Epidermal melanocyte (primary cell): ENCODE measurements at regions not wholly inside any gene's neighbourhood (a gene's known extent, or its start where the extent isn't known, plus 50 kb on each side); places are given as distances from the start of the nearest gene placed in this dataset.
"Not testable (repeated sequence)": the region's sequence is repeated elsewhere in the genome, so short reads cannot be mapped to it uniquely, and the experiment has no call there.

Experiments used
- DNase-seq: peaks from one replicate; pipeline ENCODE4 v3.0.0; 2011; ENCODE audit warnings: low spot score; ENCODE audit not compliant: insufficient read length

DNA sequence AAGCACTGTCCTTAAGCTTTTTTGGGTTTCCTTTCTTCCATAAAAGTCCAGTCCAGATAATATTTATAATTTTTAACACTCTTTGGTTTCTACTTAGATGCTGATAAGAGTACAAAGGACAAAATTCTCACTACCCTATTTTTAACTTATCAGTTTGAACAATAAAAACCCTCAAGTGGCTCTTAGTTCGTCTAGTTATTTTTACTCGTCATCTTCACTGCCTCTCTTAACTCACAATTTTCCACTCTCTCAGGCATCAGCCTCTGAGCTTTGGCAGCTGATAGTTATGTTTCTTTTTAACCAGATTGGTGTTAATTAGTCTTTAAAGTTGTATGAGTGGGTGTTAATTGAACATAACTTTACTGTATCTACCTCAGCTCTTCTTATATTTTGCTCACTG lies 517.1 kb upstream of the SYT4 start:
- no peak for DNase-seq

DNA sequence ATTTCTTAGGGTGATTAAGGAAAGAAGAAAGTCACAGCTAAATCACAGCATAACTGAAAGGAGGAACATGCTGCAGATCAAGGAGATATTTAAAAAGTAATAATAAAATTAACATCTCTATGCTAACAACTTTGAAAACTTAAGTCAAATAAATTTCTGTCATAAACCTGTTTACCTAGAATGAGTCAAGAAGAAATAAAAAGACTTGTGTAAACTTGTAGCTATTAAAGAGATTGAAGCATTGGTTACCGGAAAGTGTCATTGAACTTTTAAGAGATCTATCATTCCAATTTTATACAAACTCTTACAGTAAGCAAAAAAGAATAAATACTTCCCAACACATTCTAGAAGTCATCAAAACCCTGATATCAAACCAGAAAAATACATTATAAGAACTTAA lies 520.1 kb upstream of the SYT4 start:
- no peak for DNase-seq

DNA sequence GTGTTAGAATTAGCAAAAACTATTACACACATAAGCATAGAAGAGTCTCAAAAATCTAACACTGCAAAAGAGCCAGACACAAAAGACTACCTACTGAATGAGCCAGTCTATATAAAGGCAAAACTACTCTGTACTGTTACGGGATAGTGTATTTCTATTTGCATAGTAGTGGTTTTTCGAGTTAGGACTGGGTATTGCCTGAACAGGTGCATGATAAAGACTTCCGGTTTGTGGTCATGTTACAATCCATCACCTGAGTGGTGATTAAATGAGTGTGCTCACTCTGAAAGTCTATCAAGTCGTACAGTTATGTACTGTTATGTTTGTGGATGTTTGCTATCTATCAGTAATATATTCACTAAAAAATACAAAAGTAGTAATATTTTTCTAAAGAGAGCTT lies 523.3 kb upstream of the SYT4 start:
- no peak for DNase-seq

DNA sequence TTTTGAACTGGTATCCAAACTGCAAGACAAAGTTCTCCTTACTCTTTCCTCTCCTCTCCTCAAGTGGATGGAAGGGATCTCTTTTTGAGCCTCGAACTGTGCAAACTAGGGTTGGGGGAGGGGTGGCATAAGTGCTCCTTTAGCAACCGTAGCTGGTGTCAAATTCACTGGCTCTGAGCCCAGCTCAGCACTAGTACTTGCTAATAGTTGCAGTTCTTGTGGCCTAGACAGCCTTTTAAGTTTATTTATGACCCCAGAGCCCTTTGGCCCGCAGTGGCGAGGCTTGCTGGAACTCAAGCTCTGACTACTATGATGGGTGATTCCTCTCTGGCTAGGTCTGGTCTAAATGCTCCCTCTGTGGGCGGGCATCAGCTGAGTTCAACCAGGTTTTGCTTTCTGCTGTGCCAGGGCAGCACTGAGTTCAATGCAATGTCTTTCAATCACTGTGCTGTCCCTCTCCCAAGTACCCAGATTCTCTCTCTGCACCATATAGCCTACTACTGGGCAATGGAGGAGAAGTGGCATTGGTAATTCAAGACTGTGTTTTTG lies 528.4 kb upstream of the SYT4 start:
- no peak for DNase-seq

DNA sequence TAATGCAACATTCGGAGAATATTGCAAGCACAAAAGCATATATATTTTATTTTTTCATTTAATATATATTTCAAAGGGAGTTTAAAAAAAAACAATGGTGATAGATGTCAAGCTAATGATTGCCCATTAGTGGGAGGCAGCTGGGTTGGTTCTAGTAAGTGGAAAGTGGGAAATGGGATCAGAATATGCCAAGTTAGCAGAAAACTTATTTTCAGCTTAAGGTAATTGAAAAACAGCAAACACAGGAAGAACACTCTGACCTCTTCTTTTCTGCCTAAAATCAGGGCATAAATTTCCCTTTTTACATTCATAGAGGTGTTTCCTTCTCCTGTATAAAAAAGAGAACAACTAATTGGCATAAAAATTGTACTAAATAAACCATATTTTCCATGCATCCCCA lies 535.3 kb upstream of the SYT4 start:
- no peak for DNase-seq

DNA sequence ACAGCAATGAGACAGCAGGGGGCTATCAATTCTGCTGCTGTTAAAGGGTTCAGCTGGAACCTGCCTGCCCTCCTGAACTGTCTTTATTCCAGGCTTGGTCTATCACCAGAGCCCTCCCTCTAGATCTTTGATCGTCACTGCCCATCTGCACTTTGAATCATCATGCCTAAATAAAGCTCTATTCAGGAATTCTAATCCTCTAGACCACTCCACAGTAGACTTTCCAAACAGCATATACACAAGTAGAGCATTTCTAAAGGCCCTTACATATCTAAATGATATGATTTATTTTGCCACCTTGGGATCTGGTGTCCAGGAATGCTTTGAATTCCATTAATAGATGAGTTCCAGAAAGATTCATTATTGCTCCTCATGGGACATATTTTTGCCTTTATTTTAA lies 542.1 kb upstream of the SYT4 start:
- DNase-seq = no peak

DNA sequence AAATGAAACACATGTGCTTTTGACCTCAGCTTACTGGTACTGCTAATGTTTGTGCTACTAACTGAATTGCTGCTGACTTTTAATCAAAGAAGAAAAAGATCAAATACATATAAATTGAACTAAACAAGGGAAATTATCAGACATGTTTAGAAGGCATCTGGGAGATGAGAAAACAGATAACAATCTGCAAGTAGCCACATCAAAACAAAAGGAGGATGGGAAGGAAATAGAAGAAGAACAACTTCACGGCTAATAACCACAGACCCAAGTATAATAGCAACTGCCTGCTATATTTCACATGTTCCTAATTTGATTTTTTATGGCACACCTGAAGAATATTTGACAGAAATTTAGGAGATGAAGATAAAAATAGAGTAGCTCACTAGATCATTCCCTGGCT lies 542.6 kb upstream of the SYT4 start:
- DNase-seq = no peak

DNA sequence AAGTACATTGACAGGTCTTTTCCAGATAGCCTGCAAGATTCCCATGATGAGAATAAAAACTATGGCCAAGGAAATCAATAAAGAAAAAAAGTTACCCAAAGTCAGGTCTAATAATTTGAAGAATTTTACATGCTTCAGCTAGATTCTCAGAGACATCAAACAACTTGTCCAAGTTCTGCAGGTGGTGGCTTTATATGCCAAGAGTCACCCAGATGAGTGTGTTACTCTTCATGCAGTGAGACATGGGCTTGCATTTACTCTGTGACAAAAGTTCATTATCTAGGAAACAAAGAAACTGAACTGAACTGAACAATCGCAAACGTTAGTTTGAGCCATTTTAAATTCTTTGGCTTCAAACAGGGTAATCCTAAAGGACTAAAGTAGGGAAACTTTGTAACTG lies 548.5 kb upstream of the SYT4 start:
- no peak for DNase-seq

DNA sequence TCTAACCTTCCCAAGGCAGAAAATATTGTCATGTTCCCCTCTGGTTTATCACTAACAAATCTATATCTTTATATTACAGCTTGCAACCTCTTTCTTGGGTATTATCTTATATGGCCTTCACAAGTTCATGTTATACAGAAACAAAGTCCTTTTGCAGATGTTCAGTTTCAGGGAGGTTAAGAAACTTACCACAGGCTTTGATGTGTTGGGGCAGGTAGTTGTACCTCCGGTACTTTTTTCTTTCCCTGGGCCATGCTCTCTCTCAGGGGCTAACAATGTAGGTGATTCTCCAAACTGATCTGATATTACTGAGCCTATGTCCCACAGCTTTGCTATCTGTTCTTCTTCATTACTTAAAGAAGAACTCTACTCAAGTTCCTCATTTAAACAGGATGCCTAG lies 548.9 kb upstream of the SYT4 start:
- DNase-seq = no peak

DNA sequence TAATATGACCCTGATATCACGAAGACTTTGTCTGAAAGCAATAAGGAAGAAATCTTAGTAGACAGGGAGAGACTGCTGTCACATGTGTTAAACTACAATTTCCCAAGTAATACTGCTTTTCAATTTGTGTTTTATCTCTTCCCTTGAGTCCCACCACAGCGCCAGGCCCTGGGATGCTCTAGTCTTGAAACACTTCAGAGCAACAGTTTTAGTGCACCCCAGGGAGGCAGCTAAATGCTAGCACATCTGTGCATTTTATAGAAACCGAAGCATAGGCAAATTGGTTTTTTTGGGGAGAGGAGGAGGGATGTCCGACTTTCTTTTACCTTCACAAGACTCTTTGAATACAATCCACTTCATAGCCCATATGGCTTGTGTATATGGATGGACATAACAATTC lies 550.0 kb upstream of the SYT4 start:
- no peak for DNase-seq

DNA sequence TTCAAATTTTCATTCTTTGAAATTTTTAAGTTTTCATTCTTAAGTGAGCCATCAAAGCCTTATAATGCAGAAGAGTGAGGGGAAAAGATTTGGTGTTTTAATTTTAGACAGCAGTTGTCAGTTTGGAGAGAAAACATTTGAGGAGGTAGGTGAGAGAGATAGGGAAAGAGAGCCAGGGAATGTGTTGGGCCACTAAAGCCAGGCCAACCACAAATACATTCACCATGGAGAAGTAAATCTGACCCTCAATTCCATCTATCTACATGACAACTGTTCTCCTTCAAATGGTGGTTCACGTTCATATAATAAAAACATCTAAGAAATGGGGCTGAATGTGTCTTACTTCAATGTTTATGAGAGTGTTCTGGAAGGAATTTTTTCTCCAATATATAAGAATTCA lies 553.0 kb upstream of the SYT4 start:
- no peak for DNase-seq

DNA sequence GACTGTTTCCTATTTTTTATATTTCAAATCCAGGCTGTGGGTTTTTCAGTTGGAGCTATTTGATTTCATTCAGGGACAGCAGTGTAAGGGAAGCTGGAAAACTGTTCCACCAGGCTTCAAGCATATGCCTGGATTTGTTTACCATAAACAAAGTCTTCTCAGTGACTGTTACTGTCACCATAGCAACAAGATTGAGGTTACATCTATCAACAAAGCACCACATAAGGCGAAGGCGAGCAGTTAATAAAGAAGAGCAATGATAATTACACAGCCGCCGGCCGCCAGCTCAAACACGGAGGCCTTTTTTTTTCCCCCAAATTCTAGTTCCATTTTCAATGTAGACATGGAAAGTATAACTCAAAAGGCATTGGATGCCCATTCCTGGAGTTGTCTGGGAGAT lies 553.7 kb upstream of the SYT4 start:
- DNase-seq = no peak

DNA sequence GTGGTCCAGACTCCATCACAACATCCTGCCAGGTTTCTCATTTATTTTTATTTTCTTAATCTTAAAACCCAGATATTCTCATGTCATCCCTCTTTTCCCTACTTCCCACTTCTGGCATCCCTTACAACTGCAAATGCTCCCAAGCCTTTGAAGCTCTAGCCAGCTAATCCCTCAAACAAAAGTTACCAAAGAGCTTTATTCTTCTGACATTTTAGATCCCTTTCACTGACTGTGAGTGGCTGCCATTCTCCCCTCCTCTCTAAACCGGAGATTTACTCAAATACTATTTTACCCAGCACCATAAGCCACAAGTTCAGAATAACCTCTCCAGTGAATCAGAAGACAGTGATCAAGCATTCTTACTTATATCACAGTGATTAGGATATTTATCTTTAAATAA lies 569.0 kb upstream of the SYT4 start:
- no peak for DNase-seq

DNA sequence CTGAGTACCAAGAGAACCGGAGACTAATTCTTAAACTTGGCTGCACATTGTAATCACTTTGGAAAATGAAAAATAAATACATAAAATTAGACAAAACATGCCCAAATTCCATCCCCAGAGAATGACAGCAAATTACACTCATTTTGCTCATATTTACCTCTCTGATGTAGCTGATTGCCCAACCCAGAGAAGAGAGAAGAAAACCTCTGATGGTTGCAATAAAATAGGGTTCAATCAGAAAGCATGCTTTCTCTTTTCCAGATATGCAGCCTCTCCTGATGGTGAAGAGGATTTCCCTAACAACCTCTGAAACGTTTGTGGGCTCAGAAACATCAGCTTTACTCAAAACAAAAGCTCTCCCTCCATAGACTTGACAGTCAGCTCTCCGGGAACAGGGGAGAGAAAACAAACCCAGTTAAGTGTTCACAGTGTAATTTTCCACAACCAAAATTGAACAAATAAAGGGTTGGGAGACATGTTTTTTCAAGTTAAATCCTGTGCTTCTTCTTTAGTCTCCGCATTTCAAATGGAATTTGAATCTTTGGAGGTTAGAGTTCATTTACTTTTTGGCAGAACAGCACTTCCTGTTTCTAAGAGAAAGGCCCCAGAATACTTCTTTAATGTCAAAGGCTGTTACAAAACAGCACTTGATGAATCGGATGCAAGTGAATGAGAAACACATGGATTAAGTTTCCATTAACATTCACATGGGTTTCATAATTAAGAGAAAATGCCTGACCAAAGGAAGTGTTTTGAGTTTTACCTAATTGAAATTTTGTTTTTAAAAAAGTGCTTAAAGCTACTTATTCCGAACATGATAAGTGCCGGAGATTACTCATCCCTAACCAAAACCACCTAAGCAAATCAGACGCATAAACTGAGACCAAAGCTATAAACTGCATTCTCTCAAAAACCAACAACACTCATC lies 570.1 kb upstream of the SYT4 start:
- DNase-seq = peak; percentile 24

DNA sequence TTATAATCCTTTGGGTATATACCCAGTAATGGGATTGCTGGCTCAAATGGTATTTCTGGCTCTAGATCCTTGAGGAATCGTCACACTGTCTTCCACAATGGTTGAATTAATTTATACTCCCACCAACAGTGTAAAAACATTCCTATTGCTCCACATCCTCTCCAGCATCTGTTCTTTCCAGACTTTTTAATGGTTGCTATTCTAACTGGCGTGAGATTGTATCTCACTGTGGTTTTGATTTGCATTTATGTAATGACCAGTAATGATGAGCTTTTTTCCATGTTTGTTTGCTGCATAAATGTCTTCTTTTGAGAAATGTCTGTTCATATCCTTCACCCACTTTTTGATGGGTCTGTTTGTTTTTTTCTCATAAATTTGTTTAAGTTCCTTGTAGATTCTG lies 572.5 kb upstream of the SYT4 start:
- DNase-seq = not testable (repeated sequence)

DNA sequence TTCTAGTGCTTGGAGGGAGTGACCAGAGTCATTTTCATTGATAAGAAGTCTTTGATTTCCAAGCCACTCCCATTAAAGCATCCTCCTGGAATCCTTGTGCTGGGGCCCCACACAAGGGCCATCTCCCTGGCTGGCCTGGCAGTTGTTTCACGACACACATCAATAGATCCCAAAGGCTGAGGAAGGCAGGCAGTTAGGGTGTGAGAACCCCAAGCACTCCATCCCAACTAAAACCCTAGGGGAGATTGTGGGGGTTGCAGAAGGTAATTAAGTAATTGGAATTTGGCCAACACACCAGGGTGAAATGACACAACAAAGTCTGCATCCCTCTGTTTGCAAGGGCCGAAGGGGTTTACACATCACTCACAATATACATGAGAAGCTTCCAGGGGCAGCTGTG lies 578.1 kb upstream of the SYT4 start:
- no peak for DNase-seq

DNA sequence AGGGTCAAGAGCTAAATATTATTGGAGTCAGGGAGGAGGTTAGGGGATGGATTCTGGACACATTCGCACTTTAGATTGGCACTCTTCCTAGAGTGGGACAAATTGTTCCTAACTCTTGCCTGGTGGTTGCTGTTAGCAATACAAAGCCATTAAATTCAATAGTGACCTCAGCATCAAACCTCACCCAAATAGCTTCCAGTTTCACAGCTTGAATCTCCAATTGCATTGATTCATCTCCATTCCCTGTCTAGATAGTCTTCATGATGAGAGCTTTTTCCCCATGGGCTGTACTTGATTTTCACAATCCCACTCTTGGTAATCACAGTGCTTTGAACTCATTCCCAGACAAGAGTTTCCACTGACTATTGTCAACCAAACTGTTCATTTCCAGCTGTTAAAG lies 585.9 kb upstream of the SYT4 start:
- DNase-seq = no peak

DNA sequence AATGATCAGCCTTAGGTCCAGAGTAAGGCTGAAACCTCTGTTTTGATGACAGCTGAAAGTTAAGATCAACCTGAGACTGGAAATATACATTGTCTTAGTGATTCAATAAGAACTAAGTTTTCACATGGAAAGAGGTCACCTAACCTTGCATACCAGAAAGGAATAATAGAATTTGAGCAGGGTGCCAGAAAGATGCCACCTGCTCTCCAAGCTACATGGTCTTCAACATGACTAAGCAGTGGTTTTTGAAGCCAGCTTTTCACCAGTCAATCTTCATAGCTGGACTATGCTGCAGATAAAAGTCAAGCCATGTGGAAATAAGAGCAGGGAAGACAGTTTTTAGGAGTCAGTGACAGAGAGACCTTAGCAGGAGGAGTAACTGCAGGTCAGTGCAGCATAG lies 589.4 kb upstream of the SYT4 start:
- no peak for DNase-seq

DNA sequence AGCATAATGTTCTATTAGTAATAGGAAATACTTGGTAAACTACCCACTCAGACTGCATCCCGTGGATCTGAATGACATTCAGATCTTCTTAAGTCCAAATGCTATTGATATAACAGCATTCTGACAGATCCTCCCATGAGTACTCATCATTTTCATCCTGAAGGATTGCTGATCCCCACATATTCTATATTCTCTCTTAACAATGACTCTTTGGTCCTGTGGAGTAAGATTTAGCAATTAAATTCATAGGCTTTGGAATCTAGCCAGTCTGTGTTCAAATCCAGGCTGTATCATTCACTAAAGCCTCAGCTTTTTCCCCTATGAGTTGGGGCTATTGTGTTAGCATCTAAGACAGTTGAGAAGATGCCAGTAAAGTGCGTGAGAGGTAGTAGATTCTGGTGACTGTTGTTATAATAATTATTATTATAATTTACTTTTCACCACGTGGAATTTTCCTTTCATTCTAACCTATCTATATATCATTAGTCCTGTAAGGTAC lies 591.3 kb upstream of the SYT4 start:
- no peak for DNase-seq

DNA sequence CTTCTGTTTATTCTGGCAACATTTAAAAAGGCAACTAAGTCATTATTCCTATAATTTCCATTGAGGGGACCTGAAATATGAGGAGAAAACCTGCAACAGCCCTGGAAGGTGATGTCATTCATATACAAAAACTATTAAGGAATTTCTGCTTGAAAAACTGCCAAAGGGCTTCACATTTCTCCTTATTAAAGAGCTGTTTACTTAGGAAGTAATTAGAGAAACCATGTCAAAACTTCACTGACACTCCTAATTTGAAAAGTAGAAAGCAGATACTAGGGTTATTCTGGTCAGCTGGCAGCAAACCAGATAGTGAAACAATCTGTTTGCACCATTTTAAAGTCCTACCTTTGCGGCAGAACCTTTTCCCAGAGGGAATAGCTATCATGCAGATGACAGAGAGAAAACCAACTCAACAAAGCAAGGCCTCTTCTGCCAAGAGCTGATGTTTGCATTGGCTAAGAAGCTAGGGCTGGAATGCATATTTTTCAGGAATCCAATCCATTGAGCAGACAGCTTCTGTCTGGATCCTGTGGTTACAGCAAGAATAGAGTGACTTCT lies 592.2 kb upstream of the SYT4 start:
- no peak for DNase-seq

DNA sequence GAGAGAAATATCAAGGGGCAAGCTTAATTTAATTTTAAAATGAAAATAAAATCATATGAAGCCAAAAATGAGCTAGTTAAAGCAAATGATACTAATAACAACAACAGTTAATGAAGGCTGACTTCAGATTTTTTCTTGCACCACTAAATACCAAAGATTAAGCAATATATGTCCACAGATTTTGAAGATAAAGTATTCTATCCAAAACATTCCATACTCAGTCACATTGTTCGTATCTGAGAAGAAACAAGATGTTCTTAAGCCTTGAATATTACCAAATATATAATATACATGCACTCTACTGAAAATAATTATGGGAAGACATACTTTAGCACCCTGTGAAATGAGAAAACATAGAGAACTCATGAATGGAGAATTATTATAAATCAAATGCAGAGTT lies 593.3 kb upstream of the SYT4 start:
- DNase-seq = no peak

DNA sequence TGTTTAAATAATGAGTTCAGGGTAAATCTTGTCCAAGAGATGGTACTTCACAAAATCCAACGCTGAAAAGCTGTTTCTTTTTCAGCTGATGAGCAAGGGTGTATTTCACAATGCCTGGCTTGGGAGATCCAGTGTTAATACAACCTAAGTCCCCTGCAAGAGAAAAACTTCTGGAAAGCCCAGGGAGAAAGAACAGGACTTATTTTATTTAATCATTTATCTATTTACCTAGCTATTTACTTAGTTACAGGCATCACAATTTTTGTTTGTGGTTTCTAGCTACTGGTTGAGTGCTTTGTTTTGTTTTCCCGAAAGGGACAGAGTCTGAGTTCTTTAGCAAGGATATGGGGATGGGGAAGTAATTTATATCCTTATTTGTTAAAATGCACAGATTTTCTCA lies 598.2 kb upstream of the SYT4 start:
- DNase-seq = no peak

DNA sequence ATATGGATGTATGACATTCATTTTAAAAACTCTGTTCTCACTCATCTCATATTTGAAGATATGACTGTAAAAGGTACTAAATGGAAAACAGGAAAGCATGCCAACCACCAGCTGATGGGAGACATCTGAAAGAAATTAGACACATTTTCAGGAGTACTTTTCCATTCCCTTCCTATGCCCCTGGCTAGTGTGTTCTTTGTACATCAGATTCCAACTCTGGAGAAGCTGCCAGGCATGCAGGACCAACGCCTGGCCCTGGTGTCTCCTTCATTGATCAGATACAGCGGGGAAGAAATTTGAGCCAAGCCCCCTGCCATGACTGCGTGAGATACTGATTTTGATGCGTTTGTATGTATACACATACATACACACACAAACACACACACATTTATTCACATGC lies 599.0 kb upstream of the SYT4 start:
- no peak for DNase-seq
